Umbilical cord (tissue), 1 donor: ENCODE measurements at regions not wholly inside any gene's neighbourhood (a gene's known extent, or its start where the extent isn't known, plus 50 kb on each side); places are given as distances from the start of the nearest gene placed in this dataset.
"Not testable (repeated sequence)": the region's sequence is repeated elsewhere in the genome, so short reads cannot be mapped to it uniquely, and the experiment has no call there.

Experiments used
- DNase-seq: peaks from one replicate; pipeline ENCODE4 v3.0.0-alpha.2; 2015; ENCODE audit warnings: low spot score

- DNase-seq, result no peak
Observed at GRCh38 chr2:47295131-47295980, 73.8 kb upstream of the EPCAM start.

GRCh38 chr2:47293976-47294375, 75.1 kb upstream of the EPCAM start:
- no peak for DNase-seq

GRCh38 chr2:47288864-47289263, 80.2 kb upstream of the EPCAM start:
- peak; percentile 74 for DNase-seq

- DNase-seq, result no peak
Observed at GRCh38 chr2:47283659-47284058, 85.5 kb upstream of the EPCAM start.

- no peak for DNase-seq
Observed at GRCh38 chr2:47282621-47283272, 86.4 kb upstream of the EPCAM start.

- DNase-seq, result not testable (repeated sequence)
Observed at GRCh38 chr2:47279525-47279924, 89.6 kb upstream of the EPCAM start.

GRCh38 chr2:47277987-47278386, 91.1 kb upstream of the EPCAM start:
- no peak for DNase-seq

GRCh38 chr2:47277187-47277586, 91.9 kb upstream of the EPCAM start:
- DNase-seq, result no peak

- no peak for DNase-seq
Observed at GRCh38 chr2:47276061-47276460, 93.0 kb upstream of the EPCAM start.

GRCh38 chr2:47274054-47274782, 94.9 kb upstream of the EPCAM start:
- DNase-seq, result peak; percentile 78

GRCh38 chr2:47272905-47273758, 96.0 kb upstream of the EPCAM start:
- DNase-seq, result no peak

GRCh38 chr2:47272031-47272864, 95.9 kb upstream of the CALM2 start:
- peak; percentile 34 for DNase-seq

- DNase-seq, result no peak
Observed at GRCh38 chr2:47271054-47272000, 95.0 kb upstream of the CALM2 start.

GRCh38 chr2:47270421-47270820, 94.1 kb upstream of the CALM2 start:
- DNase-seq, result no peak

GRCh38 chr2:47269316-47270232, 93.3 kb upstream of the CALM2 start:
- DNase-seq, result peak; percentile 48

- DNase-seq, result no peak
Observed at GRCh38 chr2:47267711-47268086, 91.4 kb upstream of the CALM2 start.

- DNase-seq, result no peak
Observed at GRCh38 chr2:47266939-47267710, 90.8 kb upstream of the CALM2 start.
